ENCODE measurements at regions not wholly inside any gene's neighbourhood (a gene's known extent, or its start where the extent isn't known, plus 50 kb on each side); places are given as distances from the start of the nearest gene placed in this dataset.
"Not testable (repeated sequence)": the region's sequence is repeated elsewhere in the genome, so short reads cannot be mapped to it uniquely, and the experiment has no call there.

DNA sequence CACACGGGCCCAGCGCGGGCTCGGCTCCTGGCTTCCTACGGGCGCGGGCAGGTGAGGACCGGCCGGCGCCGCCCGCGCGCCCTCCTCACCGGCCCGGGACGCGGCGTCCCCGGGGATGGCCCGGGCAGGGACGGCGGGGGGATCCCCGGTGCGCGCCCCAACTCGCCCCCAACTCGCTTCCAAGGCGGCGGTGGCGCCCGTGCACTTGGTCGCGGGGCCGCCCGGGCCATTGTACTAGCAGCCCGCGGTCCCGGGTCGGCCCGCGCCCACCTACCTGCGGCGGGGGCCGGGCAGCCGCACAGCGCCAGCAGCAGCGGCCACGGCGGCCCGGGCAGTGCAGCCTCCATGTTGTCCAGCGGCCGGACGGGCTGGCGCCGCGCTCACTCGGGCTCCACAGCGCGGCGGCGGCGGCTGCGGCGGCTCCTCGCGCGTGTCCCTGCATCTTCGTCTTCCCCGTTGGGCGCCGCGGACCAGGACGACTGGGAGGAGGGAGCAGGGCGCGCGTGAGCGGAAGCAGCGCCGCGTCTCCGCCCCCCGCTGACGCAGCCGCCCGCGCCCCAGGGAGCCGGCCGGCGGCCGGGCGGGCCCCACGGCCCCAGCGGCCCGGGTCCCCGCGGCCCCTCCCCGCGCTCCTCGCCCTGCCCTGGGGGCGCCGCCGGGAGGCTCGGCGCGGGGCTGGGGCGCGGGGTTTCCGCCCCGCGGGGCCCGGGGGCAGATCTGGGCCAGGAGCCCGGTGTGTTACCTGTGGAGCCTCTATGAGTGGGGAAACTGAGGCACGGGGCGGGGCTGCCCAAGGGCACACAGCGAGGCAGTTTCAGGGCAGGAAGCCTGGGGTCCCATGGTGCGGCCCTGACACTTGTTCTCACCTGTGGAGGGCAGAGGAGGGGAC is 159.3 kb upstream of the GRK3 start:
- Histone ChIP-seq H3K4me3 (ENCODE audit: low read depth, low read length) (peak overlapping the region; percentile 54), H3K9ac (ENCODE audit: low read length) (peak overlapping the region; percentile 53), H3K36me3 (ENCODE audit: control insufficient read depth, insufficient read depth, low read length) (no peaks in the 10 kb centered on the region), H3K4me1 (ENCODE audit: control insufficient read depth, insufficient read depth, low read length) (peaks cover 33% of the 10 kb centered on the region), H3K27me3 (ENCODE audit: control insufficient read depth, insufficient read depth, low read length) (peaks cover 2% of the 10 kb centered on the region; the same call in 1 of the 2 replicates), H3K9me3 (ENCODE audit: control insufficient read depth, insufficient read depth, low read depth, low read length) (no peaks in the 10 kb centered on the region), H3K27ac (ENCODE audit: low read depth, low read length) (no peak overlapping the region)

DNA sequence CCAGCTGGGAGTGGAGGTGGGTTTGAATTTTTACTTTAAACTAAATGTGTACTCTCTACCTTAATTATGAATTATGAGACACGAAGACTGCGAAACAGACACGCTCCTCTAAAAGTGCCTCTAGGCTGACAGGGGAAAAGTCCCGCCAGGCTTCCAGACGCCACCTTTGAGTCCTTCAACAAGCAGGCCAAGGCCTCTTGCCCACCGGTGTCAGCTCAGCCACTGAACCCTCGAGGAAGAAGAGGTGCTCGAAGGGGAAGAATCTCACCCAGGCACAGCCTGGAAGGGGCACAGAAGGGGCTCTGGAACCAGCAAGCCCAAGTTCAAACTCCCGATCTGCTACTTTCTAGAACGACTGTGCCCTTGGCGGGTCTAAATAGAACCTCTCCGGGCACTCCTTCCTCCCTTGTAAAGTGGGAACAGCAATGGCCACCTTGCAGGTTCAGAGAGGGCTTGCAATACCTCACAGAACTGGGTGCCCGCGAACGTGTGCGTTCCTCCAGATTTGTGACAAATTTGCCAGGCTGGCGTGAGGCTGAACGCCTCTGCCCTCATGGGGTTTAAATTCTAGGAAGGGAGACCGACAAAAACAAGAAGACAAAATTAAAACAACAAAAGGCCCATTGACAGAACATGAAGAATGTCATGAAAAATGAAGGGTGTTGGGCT is 158.5 kb upstream of the GRK3 start:
- Histone ChIP-seq H3K27me3 (ENCODE audit: control insufficient read depth, insufficient read depth, low read length) (peaks cover 2% of the 10 kb centered on the region; the same call in 1 of the 2 replicates), H3K4me1 (ENCODE audit: control insufficient read depth, insufficient read depth, low read length) (peaks cover 30% of the 10 kb centered on the region), H3K9me3 (ENCODE audit: control insufficient read depth, insufficient read depth, low read depth, low read length) (no peaks in the 10 kb centered on the region), H3K9ac (ENCODE audit: low read length) (no peak overlapping the region), H3K36me3 (ENCODE audit: control insufficient read depth, insufficient read depth, low read length) (no peaks in the 10 kb centered on the region), H3K4me3 (ENCODE audit: low read depth, low read length) (peak overlapping the region; percentile 54), H3K27ac (ENCODE audit: low read depth, low read length) (no peak overlapping the region)

DNA sequence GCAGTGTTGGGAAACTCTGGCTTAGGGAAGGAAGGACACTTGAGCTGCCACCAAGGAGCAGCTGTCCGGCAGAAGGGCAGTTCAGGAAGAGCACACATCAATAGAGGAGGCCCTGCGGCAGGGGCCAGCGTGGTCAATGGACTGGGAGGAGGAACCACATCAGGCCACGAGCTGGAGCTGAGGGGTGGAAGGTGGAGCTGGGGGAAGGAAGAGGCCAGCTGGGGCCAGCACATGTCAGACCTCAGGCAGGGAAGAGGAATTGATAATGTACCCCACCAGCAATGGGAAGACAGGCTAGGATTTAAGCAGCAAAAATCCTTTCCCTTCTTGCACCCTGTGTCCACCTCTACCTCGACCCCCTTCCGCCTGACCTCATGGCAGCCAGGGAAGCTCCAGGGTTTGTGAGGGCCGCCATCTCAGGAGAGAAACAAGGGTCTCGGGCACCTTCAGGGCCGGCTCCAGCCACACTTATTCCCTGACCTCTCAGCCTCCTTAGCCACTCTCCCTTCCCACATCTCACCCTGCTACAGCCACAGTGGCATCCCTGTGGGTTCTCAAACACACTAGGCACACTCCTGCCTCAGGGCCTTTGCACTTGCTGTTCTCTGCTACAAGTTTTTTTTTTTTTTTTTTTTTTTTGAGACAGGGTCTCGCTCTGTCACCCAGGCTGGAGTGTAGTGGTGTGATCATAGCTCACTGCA is 157.8 kb upstream of the GRK3 start:
- no peak overlapping the region for H3K9ac ChIP-seq (ENCODE audit: low read length)
- peaks cover 2% of the 10 kb centered on the region; the same call in 1 of the 2 replicates for H3K27me3 ChIP-seq (ENCODE audit: control insufficient read depth, insufficient read depth, low read length)
- peaks cover 29% of the 10 kb centered on the region for H3K4me1 ChIP-seq (ENCODE audit: control insufficient read depth, insufficient read depth, low read length)
- H3K27ac ChIP-seq (ENCODE audit: low read depth, low read length) = no peak overlapping the region
- H3K4me3 ChIP-seq (ENCODE audit: low read depth, low read length) = no peak overlapping the region
- no peaks in the 10 kb centered on the region; the same call in 1 of the 2 replicates for H3K9me3 ChIP-seq (ENCODE audit: control insufficient read depth, insufficient read depth, low read depth, low read length)
- no peaks in the 10 kb centered on the region for H3K36me3 ChIP-seq (ENCODE audit: control insufficient read depth, insufficient read depth, low read length)

DNA sequence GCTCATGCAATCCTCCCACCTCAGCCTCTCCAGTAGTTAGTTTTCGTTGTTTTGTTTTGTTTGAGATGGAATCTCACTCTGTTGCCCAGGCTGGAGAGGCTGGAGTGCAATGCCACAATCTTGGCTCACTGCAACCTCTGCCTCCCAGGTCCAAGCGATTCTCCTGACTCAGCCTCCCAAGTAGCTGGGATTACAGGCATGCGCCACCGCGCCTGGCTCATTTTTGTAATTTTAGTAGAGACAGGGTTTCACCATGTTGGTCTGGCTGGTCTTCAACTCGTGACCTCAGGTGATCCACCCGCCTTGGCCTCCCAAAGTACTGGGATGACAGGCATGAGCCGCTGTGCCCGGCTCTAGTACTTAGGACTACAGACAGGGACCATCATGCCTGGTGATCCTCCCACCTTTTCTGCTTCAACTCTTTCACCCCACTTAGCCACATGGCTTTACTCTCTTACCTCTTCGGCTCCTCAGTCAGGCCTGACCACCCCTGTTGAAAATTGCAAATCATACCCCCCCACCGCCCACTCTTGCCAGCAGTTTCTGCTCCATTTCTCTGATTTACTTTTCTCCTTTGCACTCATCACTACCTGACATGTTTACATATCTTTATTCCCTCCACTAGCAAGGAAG is 157.1 kb upstream of the GRK3 start:
- H3K4me1 ChIP-seq (ENCODE audit: control insufficient read depth, insufficient read depth, low read length) = peaks cover 29% of the 10 kb centered on the region
- H3K27ac ChIP-seq (ENCODE audit: low read depth, low read length) = no peak overlapping the region
- no peak overlapping the region for H3K4me3 ChIP-seq (ENCODE audit: low read depth, low read length)
- H3K36me3 ChIP-seq (ENCODE audit: control insufficient read depth, insufficient read depth, low read length) = no peaks in the 10 kb centered on the region
- H3K9me3 ChIP-seq (ENCODE audit: control insufficient read depth, insufficient read depth, low read depth, low read length) = no peaks in the 10 kb centered on the region; the same call in 1 of the 2 replicates
- peaks cover 2% of the 10 kb centered on the region; the same call in 1 of the 2 replicates for H3K27me3 ChIP-seq (ENCODE audit: control insufficient read depth, insufficient read depth, low read length)
- no peak overlapping the region for H3K9ac ChIP-seq (ENCODE audit: low read length)

DNA sequence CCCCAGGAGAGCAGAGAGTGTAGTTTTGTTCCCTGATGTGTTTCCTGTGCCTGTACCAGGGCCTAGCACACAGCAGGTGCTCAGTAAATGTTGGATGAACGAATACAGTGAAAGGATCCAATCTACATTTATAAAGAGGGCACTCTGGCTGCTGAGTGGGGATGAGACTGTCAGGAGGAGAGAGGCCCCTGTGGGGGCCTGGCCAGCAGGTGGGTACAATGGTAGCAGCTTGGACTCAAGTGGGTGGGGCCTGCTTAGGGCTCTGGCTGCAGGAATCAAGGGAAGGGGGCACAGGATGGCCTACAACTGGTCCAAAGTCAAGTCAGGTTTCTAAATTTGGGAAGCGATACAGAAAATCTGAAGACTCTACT is 156.6 kb upstream of the GRK3 start:
- Histone ChIP-seq H3K9me3 (ENCODE audit: control insufficient read depth, insufficient read depth, low read depth, low read length) (peaks cover 3% of the 10 kb centered on the region), H3K27ac (ENCODE audit: low read depth, low read length) (no peak overlapping the region), H3K4me3 (ENCODE audit: low read depth, low read length) (no peak overlapping the region), H3K4me1 (ENCODE audit: control insufficient read depth, insufficient read depth, low read length) (peaks cover 24% of the 10 kb centered on the region), H3K36me3 (ENCODE audit: control insufficient read depth, insufficient read depth, low read length) (no peaks in the 10 kb centered on the region), H3K27me3 (ENCODE audit: control insufficient read depth, insufficient read depth, low read length) (peaks cover 2% of the 10 kb centered on the region; the same call in 1 of the 2 replicates), H3K9ac (ENCODE audit: low read length) (no peak overlapping the region)

DNA sequence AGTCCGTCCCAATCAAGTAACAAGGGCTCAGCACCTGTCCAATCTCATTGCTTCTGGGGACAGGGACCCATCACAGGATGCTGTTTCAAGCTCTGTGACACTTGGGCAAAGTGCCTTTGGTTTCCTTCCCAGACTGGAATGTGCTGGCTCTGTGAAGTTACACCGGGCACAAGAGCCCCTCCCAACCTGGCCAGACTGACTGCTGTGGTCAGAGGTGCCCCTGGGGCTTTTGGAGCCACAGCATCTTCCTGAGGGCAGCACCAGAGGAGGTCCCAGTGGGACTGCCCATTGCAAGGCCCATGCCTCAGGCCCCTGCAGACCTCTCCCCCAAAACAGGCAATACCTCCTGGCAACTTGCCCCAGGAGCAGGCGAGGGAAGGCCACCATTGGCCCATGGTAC is 155.2 kb upstream of the GRK3 start:
- Histone ChIP-seq H3K27ac (ENCODE audit: low read depth, low read length) (no peak overlapping the region), H3K9ac (ENCODE audit: low read length) (no peak overlapping the region)

DNA sequence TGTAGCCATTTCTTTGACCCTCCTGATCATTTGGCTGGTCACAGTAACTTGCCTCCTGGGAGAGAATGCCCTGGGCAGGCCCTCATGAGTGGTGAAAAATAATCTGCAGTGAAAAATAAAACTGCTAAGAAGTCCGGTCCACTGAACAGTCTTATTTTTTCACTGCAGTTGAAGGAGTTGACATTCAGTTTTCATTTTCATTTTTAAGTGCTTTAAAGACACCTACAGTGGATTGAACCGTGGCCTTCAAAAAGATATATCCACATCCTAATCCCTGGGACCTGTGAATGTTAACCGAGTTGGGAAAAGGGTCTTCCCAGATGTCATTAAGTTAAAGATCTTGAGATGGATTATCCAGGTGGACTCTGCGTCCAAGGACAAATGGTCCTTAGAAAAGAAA is 153.6 kb upstream of the GRK3 start:
- Histone ChIP-seq H3K36me3 (ENCODE audit: control insufficient read depth, insufficient read depth, low read length) (no peaks in the 10 kb centered on the region), H3K27ac (ENCODE audit: low read depth, low read length) (no peak overlapping the region), H3K4me3 (ENCODE audit: low read depth, low read length) (no peak overlapping the region), H3K9ac (ENCODE audit: low read length) (no peak overlapping the region), H3K27me3 (ENCODE audit: control insufficient read depth, insufficient read depth, low read length) (peaks cover 7% of the 10 kb centered on the region), H3K4me1 (ENCODE audit: control insufficient read depth, insufficient read depth, low read length) (peaks cover 7% of the 10 kb centered on the region; the same call in 1 of the 2 replicates), H3K9me3 (ENCODE audit: control insufficient read depth, insufficient read depth, low read depth, low read length) (peaks cover 14% of the 10 kb centered on the region)

More for the DNA sequence above, 155.2 kb upstream of the GRK3 start:
- Histone ChIP-seq H3K4me1 (ENCODE audit: control insufficient read depth, insufficient read depth, low read length) (peaks cover 11% of the 10 kb centered on the region), H3K4me3 (ENCODE audit: low read depth, low read length) (no peak overlapping the region), H3K27me3 (ENCODE audit: control insufficient read depth, insufficient read depth, low read length) (peaks cover 2% of the 10 kb centered on the region; the same call in 1 of the 2 replicates), H3K36me3 (ENCODE audit: control insufficient read depth, insufficient read depth, low read length) (no peaks in the 10 kb centered on the region), H3K9me3 (ENCODE audit: control insufficient read depth, insufficient read depth, low read depth, low read length) (peaks cover 14% of the 10 kb centered on the region)

DNA sequence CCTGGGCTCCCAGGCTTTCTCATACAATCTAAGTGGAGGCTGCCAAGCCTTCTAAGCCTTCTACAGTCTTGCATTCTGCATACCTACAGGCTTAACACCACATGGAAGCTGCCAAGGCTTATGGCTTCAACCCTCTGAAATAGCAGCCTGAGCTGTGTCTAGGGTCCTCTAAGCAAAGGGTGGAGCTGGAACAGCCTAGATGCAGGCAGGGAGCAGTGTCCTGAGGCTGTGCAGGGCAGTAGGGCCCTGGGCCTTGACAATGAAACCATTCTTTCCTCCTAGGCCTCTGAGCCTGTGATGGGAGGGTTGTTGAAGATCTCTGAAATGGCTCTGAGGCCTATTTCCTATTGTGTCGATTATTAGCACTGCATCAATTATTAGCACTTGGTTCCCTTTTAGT is 150.9 kb upstream of the GRK3 start:
- Histone ChIP-seq H3K36me3 (ENCODE audit: control insufficient read depth, insufficient read depth, low read length) (no peaks in the 10 kb centered on the region), H3K9me3 (ENCODE audit: control insufficient read depth, insufficient read depth, low read depth, low read length) (peaks cover 14% of the 10 kb centered on the region), H3K27ac (ENCODE audit: low read depth, low read length) (no peak overlapping the region), H3K27me3 (ENCODE audit: control insufficient read depth, insufficient read depth, low read length) (peaks cover 5% of the 10 kb centered on the region; the same call in 1 of the 2 replicates), H3K9ac (ENCODE audit: low read length) (no peak overlapping the region), H3K4me1 (ENCODE audit: control insufficient read depth, insufficient read depth, low read length) (no peaks in the 10 kb centered on the region), H3K4me3 (ENCODE audit: low read depth, low read length) (no peak overlapping the region)

DNA sequence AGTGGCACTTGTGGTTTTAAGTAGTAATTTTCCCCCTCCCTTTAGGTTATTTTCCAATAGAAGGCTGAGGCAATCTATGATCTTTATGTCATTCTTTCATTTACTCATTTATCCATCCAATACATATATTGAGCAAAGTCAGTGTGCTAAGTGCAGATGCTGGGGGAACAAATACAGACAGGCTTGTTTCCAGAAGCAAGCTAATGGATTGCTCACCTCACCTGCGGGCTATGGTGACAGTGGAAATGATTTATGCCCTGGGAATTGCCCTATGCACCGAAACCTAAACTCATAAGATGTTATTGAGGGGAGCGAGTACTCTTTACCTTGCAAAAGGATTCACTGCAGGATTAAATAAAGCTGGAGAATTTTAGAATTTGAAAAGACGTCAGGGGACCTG is 148.7 kb upstream of the GRK3 start:
- H3K36me3 ChIP-seq (ENCODE audit: control insufficient read depth, insufficient read depth, low read length); H3K4me3 ChIP-seq (ENCODE audit: low read depth, low read length); H3K4me1 ChIP-seq (ENCODE audit: control insufficient read depth, insufficient read depth, low read length); H3K27ac ChIP-seq (ENCODE audit: low read depth, low read length); H3K9ac ChIP-seq (ENCODE audit: low read length): not testable (repeated sequence)
- peaks cover 24% of the 10 kb centered on the region for H3K27me3 ChIP-seq (ENCODE audit: control insufficient read depth, insufficient read depth, low read length)
- H3K9me3 ChIP-seq (ENCODE audit: control insufficient read depth, insufficient read depth, low read depth, low read length) = peaks cover 14% of the 10 kb centered on the region

DNA sequence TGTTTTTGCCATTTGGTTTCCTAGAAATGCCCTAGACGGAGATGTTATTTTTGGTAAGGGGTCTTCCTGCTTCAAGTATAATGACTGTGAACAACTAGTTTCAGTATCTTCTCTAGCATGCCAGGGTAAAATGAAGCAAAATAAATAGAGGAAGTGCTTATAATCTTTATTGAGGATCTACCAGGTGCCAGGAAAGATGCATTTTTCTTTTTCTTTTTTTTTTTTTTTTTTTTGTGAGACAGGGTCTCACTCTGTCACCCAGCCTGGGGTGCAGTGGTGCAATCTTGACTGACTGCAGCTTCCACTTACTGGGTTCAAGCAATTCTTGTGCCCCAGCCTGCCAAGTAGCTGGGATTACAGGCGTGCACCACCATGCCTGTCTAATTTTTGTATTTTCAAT is 146.6 kb upstream of the GRK3 start:
- not testable (repeated sequence) for H3K4me1 ChIP-seq (ENCODE audit: control insufficient read depth, insufficient read depth, low read length); H3K9ac ChIP-seq (ENCODE audit: low read length); H3K27ac ChIP-seq (ENCODE audit: low read depth, low read length); H3K4me3 ChIP-seq (ENCODE audit: low read depth, low read length); H3K36me3 ChIP-seq (ENCODE audit: control insufficient read depth, insufficient read depth, low read length)
- peaks cover 11% of the 10 kb centered on the region for H3K9me3 ChIP-seq (ENCODE audit: control insufficient read depth, insufficient read depth, low read depth, low read length)
- H3K27me3 ChIP-seq (ENCODE audit: control insufficient read depth, insufficient read depth, low read length) = peaks cover 45% of the 10 kb centered on the region

Data from HUES6 (cell line).